Superior temporal gyrus (tissue), 1 donor: ENCODE measurements at regions not wholly inside any gene's neighbourhood (a gene's known extent, or its start where the extent isn't known, plus 50 kb on each side); places are given as distances from the start of the nearest gene placed in this dataset.

ENCODE experiments used
- DNase-seq: peaks from one replicate; pipeline ENCODE4 v3.0.0-alpha.2; 2016; ENCODE audit errors: extremely low spot score

DNA sequence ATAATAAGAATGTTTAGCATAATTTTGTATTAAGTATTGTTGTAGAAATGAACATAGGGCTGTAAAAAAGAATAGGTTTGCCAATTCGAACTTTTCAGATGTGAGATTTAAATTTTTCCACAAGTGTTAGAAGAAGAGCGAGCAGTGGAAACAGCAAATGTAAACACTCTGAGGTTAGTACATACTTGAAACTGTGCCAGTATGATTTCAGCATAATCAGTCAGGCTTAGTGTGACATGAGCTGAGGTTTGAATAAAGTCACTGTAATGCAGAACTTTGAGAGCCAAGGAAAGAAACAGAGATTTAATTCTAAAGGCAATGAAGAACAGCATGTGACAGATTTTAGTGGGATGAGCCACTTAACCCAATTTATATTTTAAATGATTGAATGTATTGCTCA is 2166.4 kb downstream of the PCDH9 start:
- no peak for DNase-seq

- DNase-seq, result no peak
These were observed 2172.2 kb downstream of the PCDH9 start for GRCh38 chr13:65057986-65058385.

GRCh38 chr13:65054277-65054676 is 2175.9 kb downstream of the PCDH9 start:
- no peak for DNase-seq

DNA sequence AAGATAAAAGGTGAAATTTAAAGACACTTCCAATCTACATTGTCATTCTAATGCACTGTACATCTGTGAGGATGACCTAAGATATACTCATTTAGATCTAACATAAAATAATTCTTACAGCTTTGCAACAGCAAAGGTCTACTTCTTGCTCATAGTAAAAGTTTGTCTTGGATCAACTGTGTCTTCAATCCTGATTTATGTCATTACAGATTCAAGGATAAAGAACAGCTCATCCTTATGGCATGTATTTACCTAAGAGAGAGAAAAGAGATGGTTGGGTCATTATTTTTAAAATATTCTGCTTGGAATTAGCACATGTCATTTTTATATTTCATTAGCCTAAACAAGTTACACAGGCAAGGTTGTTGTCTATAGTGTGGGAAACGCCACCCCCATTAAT is 2193.1 kb downstream of the PCDH9 start:
- DNase-seq, result no peak

GRCh38 chr13:65035302-65035701 is 2194.8 kb downstream of the PCDH9 start:
- DNase-seq, result no peak

DNA sequence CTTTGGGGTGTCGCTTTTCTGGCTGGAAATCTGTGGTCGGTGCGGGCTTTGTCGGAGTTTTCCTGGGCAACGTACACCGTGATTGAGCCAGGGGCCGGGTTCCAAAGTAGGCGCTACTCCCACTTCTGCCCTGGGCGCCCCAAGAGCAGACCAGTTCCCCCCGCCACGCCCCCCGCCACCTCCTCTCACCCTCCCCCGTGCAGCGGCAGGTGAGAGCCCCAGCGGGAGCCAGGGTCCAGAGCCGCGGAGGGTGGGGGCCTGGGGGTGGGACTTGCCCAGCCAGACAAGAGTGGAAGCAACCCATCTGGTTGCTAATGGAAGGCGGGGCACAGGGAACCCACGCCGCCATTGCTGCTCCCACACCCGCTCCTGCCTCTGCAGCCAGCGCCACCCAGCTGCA is 2195.9 kb downstream of the PCDH9 start:
- DNase-seq, result no peak

GRCh38 chr13:65032825-65033224 is 2197.3 kb downstream of the PCDH9 start:
- DNase-seq, result no peak

GRCh38 chr13:65028101-65028500 is 2202.0 kb downstream of the PCDH9 start:
- no peak for DNase-seq

GRCh38 chr13:65026505-65026904 is 2203.6 kb downstream of the PCDH9 start:
- DNase-seq, result no peak

DNA sequence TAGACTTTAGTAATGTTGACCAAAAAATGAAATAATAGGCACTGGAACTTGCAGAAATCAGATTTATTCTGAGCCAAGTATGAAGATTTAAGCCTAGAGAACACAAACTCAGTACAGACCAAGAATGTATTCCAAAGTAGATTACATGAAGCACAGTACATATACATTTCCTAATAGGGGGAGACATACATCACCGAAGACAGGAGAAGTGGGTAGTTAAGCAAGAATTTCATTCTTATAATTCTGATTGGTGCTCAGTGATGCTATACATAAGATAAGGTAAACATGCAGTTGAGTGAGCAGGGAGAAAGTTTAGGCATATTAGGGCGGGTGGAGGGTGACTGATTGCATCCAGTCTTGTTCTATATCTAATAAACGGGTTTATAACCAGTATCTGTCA is 2218.8 kb downstream of the PCDH9 start:
- no peak for DNase-seq

- DNase-seq, result no peak
These were observed 2232.7 kb downstream of the PCDH9 start for GRCh38 chr13:64997438-64997837.

- DNase-seq, result no peak
These were observed 2236.5 kb downstream of the PCDH9 start for GRCh38 chr13:64993514-64994164.

- no peak for DNase-seq
These were observed 2237.8 kb downstream of the PCDH9 start for GRCh38 chr13:64992314-64992713.

- no peak for DNase-seq
These were observed 2245.1 kb downstream of the PCDH9 start for GRCh38 chr13:64985075-64985474.

DNA sequence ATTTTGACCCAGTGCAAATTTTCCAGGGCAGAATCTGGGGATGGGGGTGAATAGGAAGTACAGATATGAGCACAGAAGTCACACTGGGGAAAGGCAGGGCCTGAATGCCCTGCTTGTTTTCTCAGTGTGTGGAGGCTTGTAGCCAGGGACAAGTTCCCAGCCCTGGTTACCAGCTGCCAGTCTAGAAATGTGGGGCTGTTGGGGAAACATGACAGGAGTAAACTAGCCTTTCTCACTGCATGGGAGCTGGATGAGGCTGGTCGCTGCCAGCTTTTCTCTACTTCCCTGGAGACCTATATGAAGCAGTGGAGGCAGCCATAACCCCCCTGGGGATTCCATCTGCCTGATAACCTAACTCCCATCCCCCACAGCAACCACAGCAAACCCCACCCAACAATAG is 2267.7 kb downstream of the PCDH9 start:
- no peak for DNase-seq

DNA sequence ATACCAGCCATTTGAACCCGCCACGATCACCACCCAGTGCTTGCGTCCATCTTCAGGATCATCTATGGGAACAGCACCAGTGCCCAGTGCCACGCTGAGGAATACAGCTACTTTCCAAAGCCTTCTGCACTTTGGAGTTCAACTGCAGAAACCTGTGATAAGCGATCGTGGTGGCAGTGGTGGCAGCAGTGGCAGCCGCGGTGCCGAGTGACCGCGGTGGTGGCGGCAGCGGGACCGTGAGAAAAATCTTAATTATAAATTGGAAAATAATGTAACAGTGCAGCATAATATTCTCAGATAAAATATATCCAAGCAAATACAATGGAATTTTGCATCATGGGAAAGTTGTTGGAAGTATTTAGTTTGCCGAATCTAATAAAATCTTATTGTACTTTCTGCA is 2270.9 kb downstream of the PCDH9 start:
- no peak for DNase-seq

DNA sequence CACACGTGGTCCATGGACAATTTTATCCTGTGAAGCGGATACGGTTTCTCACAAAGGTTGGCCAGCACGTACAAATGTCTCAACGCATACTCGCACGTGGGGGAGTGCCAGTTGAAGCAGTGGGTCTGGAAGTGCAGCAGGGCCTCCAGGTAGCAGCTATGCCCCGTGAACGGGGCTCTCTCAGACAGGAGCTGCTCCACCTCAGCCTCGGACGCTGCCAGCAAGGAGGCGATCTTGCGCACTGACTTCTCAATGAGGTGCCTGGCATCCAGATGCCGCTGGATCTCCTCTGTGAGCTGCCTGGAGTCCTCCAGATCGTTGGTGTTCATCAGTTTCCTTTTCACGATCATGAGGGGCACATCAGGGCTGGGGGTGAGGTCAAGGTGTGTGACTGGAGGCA is 2272.0 kb downstream of the PCDH9 start:
- no peak for DNase-seq

DNA sequence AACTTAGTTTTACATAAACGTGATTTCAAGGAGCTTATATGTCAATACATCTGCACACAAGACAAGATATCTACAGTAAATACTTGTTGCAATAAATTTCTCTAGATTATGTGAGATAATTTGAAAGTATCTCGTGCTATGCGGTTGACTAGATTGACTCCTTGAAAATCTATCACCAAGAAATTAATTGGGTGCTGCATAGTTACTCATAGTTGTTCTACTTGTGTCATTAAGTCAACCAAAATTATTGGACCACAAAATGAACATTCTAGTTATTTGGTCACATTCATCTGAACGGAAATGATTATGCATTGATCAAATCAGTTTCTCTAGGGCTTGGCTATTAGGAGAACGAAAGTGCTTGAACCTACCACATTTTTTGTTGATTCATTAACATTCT is 2291.5 kb downstream of the PCDH9 start:
- no peak for DNase-seq

GRCh38 chr13:64937302-64937701 is 2292.8 kb downstream of the PCDH9 start:
- no peak for DNase-seq

DNA sequence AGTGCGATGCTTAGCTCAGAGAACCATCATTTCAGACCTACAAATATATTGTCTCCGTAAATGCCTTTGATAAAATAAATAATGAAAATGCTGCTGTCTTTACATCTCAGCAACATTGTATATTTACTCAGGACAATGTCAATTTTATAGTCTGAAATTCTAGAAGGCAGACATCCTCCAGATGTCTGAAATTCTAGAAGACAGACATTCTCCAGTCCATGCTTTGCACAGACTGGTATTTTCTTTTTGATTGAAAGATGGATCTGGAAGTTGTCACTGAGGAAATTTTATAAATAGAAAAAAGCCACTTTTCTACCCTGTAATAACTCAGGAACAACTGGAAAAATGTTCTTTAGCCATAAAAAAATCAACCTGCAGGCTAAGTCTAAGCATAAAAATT is 2293.3 kb downstream of the PCDH9 start:
- no peak for DNase-seq

- DNase-seq, result no peak
These were observed 2294.7 kb downstream of the PCDH9 start for GRCh38 chr13:64935441-64935840.

DNA sequence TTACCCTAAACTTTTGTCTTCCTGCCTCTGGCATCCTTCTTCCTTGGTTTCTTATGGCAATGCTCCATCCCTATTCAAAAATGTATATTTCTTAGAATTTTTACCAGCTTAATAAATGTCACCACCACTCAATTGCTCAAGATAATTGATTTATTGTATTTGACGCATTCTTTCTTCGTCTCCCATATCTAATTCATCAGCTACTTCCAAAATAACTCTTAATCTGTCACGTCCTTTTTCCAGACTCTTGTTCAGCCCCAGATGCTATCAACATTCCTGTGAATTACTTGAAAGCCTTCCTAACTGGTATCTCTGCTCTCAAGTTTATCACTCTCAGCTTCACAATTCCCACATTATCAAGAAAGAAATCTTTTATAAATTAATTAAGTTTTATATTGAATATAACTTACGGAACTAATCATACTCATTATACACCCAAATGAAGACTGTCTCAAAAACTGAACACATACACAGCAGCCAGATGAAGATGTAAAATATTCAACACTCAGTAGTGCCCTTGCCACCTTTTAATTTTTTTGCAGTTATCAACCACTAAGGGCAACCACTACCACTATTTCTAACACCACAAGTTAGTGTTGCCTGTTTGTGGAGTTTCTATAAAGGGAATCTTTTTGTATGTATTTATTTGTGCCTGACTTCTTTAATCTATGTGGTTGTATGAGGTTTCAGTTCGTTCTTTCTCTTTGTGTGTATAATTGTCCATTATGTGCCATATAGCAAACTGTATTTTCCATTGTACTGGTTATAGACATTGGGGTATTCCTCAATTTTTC is 2295.4 kb downstream of the PCDH9 start:
- DNase-seq, result no peak

DNA sequence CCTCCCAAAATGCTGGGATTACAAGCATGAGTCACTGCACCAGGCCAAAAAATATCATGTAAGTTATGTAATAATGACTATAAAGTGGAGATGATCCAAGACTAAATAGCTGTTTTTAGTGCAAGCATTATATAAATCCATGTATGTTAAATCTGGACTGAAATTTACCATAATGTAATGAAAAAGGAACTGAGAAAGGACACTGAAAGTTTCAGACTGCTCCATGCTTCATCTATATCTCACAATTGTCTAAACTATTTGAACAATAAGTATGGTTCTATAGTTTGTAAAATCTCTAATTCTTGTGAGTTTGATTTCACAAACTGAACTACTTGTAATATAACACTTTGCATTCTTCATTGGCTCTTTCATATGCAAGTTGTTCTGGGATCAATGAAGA is 2299.5 kb downstream of the PCDH9 start:
- DNase-seq, result no peak
